AG04449 (cell line): ENCODE measurements at regions not wholly inside any gene's neighbourhood (a gene's known extent, or its start where the extent isn't known, plus 50 kb on each side); places are given as distances from the start of the nearest gene placed in this dataset.

Experiments
- CTCF ChIA-PET: fragments of 350-600 bp; formaldehyde crosslinking; extraction: SDS; loops from one replicate; lab custom pipeline; 2021; ENCODE audit warnings: antibody characterized with exemption; lab: Yijun Ruan, JAX
- POLR2A ChIA-PET: fragments of 400-600, 350-600 bp; formaldehyde crosslinking; extraction: SDS; loops from one replicate; lab custom pipeline; 2020; ENCODE audit warnings: antibody characterized with exemption, inconsistent platforms; lab: Yijun Ruan, JAX
- DNase-seq: peaks from one replicate; pipeline ENCODE4 v3.0.0-alpha.2; 2010; ENCODE audit warnings: low read depth, low spot score
- H3K4me3 ChIP-seq: 2 replicates; pipeline ENCODE4 v1.5.1; 2011; ENCODE audit warnings: low read depth, mild to moderate bottlenecking, control low read depth, low read length
- TF ChIP-seq, protein P1 (sequence below): IDR thresholded peaks from one replicate; pipeline ENCODE4 v1.5.1; 2011; ENCODE audit warnings: mild to moderate bottlenecking, moderate library complexity, low read length, control low read depth, inconsistent platforms; ENCODE audit not compliant: insufficient read depth; ENCODE audit errors: missing control alignments

DNA sequence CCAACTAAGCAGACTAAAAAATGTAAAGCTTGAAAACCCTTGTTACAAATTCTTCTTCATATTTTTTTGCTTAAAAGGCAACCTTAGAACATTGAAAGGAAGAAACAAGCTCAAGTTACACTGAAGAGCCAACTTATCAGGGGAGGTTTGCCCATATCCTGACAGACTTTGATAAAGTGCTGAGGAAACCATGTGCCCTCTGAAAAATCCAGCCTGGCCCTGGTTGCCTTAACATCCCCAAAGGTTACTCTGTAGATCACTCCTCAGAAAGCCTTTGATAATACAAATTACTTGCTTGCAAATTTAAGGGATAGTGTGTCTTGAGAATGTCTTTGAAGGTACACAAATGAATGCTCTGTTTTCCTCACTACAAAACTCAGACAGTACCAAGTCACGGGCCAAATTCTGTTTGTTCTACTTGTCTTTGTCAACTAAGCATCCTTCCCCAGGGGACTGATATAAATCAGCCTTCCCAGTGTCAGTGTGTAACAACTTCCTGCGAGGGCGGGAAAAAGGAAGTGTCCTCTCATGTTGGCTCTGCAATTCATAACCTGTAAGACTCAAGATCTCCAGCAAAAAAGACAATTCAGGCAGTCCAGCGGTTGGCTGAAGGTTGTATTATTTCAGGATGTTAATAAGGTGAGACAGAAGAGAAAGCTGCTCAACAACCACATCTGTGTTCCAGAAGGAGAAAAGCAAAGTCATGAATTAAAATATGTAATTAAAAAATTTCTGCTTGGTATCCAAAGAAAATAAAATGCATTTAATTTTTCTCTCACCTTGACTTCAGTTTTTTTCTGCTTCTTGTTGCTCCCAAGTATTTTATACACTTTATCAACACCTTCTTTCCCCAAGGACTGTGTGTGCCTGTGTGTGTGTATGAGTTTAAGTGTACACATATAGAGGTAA, 199.9 kb downstream of the PIK3R1 start:
- DNase-seq, result no peak
- TF ChIP-seq, protein P1, sequence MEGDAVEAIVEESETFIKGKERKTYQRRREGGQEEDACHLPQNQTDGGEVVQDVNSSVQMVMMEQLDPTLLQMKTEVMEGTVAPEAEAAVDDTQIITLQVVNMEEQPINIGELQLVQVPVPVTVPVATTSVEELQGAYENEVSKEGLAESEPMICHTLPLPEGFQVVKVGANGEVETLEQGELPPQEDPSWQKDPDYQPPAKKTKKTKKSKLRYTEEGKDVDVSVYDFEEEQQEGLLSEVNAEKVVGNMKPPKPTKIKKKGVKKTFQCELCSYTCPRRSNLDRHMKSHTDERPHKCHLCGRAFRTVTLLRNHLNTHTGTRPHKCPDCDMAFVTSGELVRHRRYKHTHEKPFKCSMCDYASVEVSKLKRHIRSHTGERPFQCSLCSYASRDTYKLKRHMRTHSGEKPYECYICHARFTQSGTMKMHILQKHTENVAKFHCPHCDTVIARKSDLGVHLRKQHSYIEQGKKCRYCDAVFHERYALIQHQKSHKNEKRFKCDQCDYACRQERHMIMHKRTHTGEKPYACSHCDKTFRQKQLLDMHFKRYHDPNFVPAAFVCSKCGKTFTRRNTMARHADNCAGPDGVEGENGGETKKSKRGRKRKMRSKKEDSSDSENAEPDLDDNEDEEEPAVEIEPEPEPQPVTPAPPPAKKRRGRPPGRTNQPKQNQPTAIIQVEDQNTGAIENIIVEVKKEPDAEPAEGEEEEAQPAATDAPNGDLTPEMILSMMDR, result no peak
- CTCF ChIA-PET, result no interaction called here
- POLR2A ChIA-PET, result no interaction called here
- H3K4me3 ChIP-seq, result no peak overlapping the region

- no peak for DNase-seq
- ChIA-PET POLR2A (no interaction called here), CTCF (no interaction called here)
- no peak overlapping the region for H3K4me3 ChIP-seq
- TF ChIP-seq, protein P1, result no peak
Measured at GRCh38 chr5:68416714-68417113, 201.2 kb downstream of the PIK3R1 start.

GRCh38 chr5:68418201-68418600, 202.6 kb downstream of the PIK3R1 start:
- POLR2A ChIA-PET, result interaction anchor here (0.5 to 0.6 kb wide), 2 partner anchors 17 to 83 kb away, joined by 3 read pairs; no protein-coding TSS in a partner anchor
- TF ChIP-seq, protein P1, result no peak
- CTCF ChIA-PET, result no interaction called here
- no peak overlapping the region for H3K4me3 ChIP-seq
- no peak for DNase-seq

- no peak overlapping the region for H3K4me3 ChIP-seq
- no peak for DNase-seq
- TF ChIP-seq, protein P1, result no peak
- CTCF ChIA-PET, result interaction anchor here (1.3 kb wide), 1 partner anchor 132 kb away, joined by 4 read pairs; no protein-coding TSS in a partner anchor
- POLR2A ChIA-PET, result interaction anchor here (0.5 kb wide), 1 partner anchor 16 kb away, joined by 3 read pairs; no protein-coding TSS in a partner anchor
Measured at GRCh38 chr5:68418680-68419079, 203.1 kb downstream of the PIK3R1 start.

DNA sequence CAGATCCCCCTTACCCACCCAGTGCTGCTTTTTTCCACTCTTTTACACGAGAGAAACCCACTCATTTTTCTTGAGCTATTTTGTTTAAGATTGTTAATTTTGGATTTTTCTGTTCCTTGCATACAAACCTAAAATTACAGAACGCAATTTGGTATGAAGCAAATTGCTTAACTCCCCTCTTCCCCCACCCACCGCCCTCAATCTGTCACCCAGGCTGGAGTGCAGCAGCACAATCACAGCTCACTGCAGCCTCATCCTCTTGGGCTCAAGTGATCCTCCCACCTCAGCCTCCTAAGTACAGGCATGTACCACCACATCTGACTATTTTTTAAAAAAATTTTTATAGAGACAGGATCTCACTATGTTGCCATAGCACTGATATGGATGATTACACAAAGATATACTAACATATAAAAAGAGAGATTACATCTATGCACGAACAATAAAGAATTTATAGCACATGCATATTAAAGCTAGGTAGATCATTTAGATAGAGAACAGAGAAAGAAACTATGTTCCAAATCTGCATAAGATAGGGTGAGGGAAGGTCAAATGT, 203.6 kb downstream of the PIK3R1 start:
- H3K4me3 ChIP-seq, result no peak overlapping the region
- TF ChIP-seq, protein P1, result no peak
- ChIA-PET CTCF (interaction anchor here (1.3 kb wide), 1 partner anchor 133 kb away, joined by 4 read pairs; no protein-coding TSS in a partner anchor), POLR2A (no interaction called here)
- no peak for DNase-seq
